GM18507 (cell line): ENCODE measurements at regions not wholly inside any gene's neighbourhood (a gene's known extent, or its start where the extent isn't known, plus 50 kb on each side); places are given as distances from the start of the nearest gene placed in this dataset.

ENCODE experiments used
- DNase-seq: peaks from one replicate; pipeline ENCODE4 v3.0.0; 2011; ENCODE audit warnings: low read depth; ENCODE audit not compliant: insufficient read length; ENCODE audit errors: extremely low spot score
- FAIRE-seq: peaks from 2 replicates; lab custom pipeline; 2011; peaks lifted over from hg19 to GRCh38; lab: Jason Lieb, UNC

- no peak for DNase-seq
- peak; percentile 31 for FAIRE-seq
Measured at GRCh38 chr2:8214036-8214615, 467.7 kb upstream of the ID2 start.

GRCh38 chr2:8215159-8215863 lies 466.5 kb upstream of the ID2 start:
- no peak for DNase-seq
- FAIRE-seq: peak; percentile 88

GRCh38 chr2:8215982-8216381 lies 465.9 kb upstream of the ID2 start:
- no peak for FAIRE-seq
- DNase-seq: no peak

GRCh38 chr2:8216397-8216796 lies 465.5 kb upstream of the ID2 start:
- no peak for FAIRE-seq

GRCh38 chr2:8217468-8218030 lies 464.3 kb upstream of the ID2 start:
- no peak for FAIRE-seq
- no peak for DNase-seq

More at GRCh38 chr2:8216397-8216796, 465.5 kb upstream of the ID2 start:
- no peak for DNase-seq

GRCh38 chr2:8219096-8219495 lies 462.8 kb upstream of the ID2 start:
- DNase-seq (no peak), FAIRE-seq (no peak)

GRCh38 chr2:8219631-8220355 lies 462.1 kb upstream of the ID2 start:
- no peak for FAIRE-seq

GRCh38 chr2:8222979-8223694 lies 458.7 kb upstream of the ID2 start:
- FAIRE-seq (no peak), DNase-seq (no peak)

More at GRCh38 chr2:8219631-8220355, 462.1 kb upstream of the ID2 start:
- DNase-seq: no peak

GRCh38 chr2:8223695-8224346 lies 458.0 kb upstream of the ID2 start:
- FAIRE-seq: no peak
- no peak for DNase-seq

- no peak for FAIRE-seq
- no peak for DNase-seq
Measured at GRCh38 chr2:8224347-8225190, 457.3 kb upstream of the ID2 start.

- no peak for DNase-seq
- no peak for FAIRE-seq
Measured at GRCh38 chr2:8225266-8225665, 456.6 kb upstream of the ID2 start.

- no peak for FAIRE-seq
- DNase-seq: no peak
Measured at GRCh38 chr2:8225798-8226197, 456.1 kb upstream of the ID2 start.

- FAIRE-seq: peak; percentile 87
- no peak for DNase-seq
Measured at GRCh38 chr2:8229546-8229986, 452.3 kb upstream of the ID2 start.

GRCh38 chr2:8230466-8230865 lies 451.4 kb upstream of the ID2 start:
- DNase-seq: no peak

GRCh38 chr2:8231902-8232301 lies 450.0 kb upstream of the ID2 start:
- FAIRE-seq: no peak
- DNase-seq: no peak

More at GRCh38 chr2:8230466-8230865, 451.4 kb upstream of the ID2 start:
- FAIRE-seq: no peak

GRCh38 chr2:8232871-8233270 lies 449.0 kb upstream of the ID2 start:
- no peak for FAIRE-seq
- no peak for DNase-seq

- FAIRE-seq: no peak
- no peak for DNase-seq
Measured at GRCh38 chr2:8234253-8234652, 447.6 kb upstream of the ID2 start.

- FAIRE-seq: peak; percentile 97
Measured at GRCh38 chr2:8234757-8235374, 447.0 kb upstream of the ID2 start.

More at GRCh38 chr2:8234757-8235374, 447.0 kb upstream of the ID2 start:
- DNase-seq: peak; percentile 59
